ENCODE measurements at regions not wholly inside any gene's neighbourhood (a gene's known extent, or its start where the extent isn't known, plus 50 kb on each side); places are given as distances from the start of the nearest gene placed in this dataset.

DNA sequence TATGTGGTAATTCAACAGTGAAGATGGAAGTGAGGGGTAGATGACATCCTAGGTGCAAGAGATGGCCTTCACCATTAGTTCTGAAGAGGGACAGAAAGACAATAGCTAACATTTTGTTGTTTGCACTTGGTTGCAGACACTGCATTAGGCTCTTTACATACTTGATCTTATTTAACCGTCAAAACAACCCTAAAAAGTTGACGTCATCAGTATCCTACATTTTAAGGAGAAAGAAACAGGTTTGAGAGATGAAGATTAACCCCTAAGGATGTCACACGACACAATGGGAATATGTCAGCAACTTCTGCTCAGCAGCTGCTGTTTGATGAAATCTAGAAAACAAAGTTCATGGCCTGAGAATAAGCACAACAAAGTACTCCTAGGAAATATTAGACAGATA lies 72.6 kb upstream of the MC3R start:
- Mint-ChIP-seq H3K9me3 (peaks cover 75% of the 10 kb centered on the region), H3K4me3 (no peak overlapping the region), H3K36me3 (peaks cover 7% of the 10 kb centered on the region), H3K4me1 (no peaks in the 10 kb centered on the region), H3K27me3 (ENCODE audit: low read depth) (no peaks in the 10 kb centered on the region), H3K27ac (no peak overlapping the region)
- DNase-seq (ENCODE audit: low spot score in 2 of 2, unreplicated experiment in 2 of 2): no peak
- TF ChIP-seq, protein P1, sequence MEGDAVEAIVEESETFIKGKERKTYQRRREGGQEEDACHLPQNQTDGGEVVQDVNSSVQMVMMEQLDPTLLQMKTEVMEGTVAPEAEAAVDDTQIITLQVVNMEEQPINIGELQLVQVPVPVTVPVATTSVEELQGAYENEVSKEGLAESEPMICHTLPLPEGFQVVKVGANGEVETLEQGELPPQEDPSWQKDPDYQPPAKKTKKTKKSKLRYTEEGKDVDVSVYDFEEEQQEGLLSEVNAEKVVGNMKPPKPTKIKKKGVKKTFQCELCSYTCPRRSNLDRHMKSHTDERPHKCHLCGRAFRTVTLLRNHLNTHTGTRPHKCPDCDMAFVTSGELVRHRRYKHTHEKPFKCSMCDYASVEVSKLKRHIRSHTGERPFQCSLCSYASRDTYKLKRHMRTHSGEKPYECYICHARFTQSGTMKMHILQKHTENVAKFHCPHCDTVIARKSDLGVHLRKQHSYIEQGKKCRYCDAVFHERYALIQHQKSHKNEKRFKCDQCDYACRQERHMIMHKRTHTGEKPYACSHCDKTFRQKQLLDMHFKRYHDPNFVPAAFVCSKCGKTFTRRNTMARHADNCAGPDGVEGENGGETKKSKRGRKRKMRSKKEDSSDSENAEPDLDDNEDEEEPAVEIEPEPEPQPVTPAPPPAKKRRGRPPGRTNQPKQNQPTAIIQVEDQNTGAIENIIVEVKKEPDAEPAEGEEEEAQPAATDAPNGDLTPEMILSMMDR (IDR thresholded peaks at IDR 0.05; ENCODE audit: unreplicated experiment): no peak

DNA sequence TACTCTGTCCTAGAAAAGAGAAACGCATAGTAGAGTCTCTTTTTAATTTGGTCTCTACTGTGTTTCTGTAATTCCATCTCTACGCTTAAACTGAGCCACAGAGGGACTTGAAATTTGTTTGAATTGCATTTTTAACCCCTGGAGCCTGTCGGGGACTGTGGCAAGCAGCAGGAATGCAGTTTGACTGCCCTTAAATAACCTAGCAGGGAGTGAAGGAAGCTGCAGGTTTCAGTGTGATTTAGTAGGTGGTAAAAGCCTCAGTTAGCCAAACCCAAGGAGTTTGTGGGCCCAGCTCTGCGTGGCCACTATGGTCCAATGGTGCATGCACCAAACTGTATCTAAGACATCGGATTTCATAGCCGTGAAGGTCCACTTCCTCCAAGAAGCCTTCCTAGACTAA lies 70.3 kb upstream of the MC3R start:
- Mint-ChIP-seq H3K4me3 (no peak overlapping the region), H3K36me3 (peaks cover 5% of the 10 kb centered on the region), H3K27me3 (ENCODE audit: low read depth) (no peaks in the 10 kb centered on the region), H3K9me3 (peaks cover 80% of the 10 kb centered on the region), H3K27ac (no peak overlapping the region), H3K4me1 (no peaks in the 10 kb centered on the region)
- TF ChIP-seq, protein P1 (IDR thresholded peaks at IDR 0.05; ENCODE audit: unreplicated experiment): no peak
- DNase-seq (ENCODE audit: low spot score in 2 of 2, unreplicated experiment in 2 of 2): no peak

DNA sequence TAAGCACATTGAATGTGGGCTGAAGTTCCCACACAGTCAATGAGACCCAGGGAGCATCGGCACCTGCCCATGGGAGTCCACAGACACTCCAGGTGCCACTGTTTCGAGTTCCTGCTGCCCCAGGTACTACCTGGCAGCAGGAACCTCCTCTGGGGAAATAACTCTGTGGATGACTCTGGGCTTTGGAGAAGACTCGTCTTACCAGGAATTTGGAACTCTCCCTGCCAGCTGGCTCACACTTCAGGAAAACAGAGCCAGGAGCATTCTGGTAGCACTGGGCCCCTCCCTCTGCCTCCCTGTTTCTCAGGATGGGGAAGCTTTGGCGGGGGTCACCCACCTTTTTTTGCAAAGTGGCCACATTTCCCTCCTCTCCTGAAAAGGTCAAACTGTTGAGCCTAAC lies 69.5 kb upstream of the MC3R start:
- DNase-seq (ENCODE audit: low spot score in 2 of 2, unreplicated experiment in 2 of 2): no peak
- Mint-ChIP-seq H3K27me3 (ENCODE audit: low read depth) (no peaks in the 10 kb centered on the region), H3K36me3 (peaks cover 5% of the 10 kb centered on the region), H3K9me3 (peaks cover 78% of the 10 kb centered on the region), H3K4me3 (no peak overlapping the region), H3K4me1 (no peaks in the 10 kb centered on the region), H3K27ac (no peak overlapping the region)
- TF ChIP-seq, protein P1 (IDR thresholded peaks at IDR 0.05; ENCODE audit: unreplicated experiment): no peak

DNA sequence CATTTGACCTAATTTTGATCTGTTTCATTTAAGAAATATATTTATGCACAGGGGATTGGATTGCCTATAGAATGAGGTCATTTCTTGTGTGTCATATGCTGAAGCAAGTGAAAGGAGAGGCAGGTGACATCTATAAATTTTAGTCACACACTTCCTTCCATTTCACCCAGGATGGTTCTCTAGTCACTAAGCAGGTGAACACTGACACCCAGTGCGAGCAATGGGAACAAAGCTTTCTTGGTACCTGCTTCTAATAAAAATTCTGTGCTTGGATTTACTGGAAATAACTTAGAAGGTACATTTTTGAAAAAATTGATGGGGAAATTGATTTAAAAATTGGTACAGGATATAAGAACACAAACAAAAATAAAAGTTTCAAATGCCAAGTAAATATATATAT lies 66.9 kb upstream of the MC3R start:
- no peak overlapping the region for H3K27ac Mint-ChIP-seq
- no peak overlapping the region for H3K4me3 Mint-ChIP-seq
- TF ChIP-seq, protein P1 (IDR thresholded peaks at IDR 0.05; ENCODE audit: unreplicated experiment): no peak
- H3K9me3 Mint-ChIP-seq: peaks cover 73% of the 10 kb centered on the region
- DNase-seq (ENCODE audit: low spot score in 2 of 2, unreplicated experiment in 2 of 2): no peak
- peaks cover 5% of the 10 kb centered on the region for H3K36me3 Mint-ChIP-seq
- H3K27me3 Mint-ChIP-seq (ENCODE audit: low read depth): no peaks in the 10 kb centered on the region
- no peaks in the 10 kb centered on the region for H3K4me1 Mint-ChIP-seq

DNA sequence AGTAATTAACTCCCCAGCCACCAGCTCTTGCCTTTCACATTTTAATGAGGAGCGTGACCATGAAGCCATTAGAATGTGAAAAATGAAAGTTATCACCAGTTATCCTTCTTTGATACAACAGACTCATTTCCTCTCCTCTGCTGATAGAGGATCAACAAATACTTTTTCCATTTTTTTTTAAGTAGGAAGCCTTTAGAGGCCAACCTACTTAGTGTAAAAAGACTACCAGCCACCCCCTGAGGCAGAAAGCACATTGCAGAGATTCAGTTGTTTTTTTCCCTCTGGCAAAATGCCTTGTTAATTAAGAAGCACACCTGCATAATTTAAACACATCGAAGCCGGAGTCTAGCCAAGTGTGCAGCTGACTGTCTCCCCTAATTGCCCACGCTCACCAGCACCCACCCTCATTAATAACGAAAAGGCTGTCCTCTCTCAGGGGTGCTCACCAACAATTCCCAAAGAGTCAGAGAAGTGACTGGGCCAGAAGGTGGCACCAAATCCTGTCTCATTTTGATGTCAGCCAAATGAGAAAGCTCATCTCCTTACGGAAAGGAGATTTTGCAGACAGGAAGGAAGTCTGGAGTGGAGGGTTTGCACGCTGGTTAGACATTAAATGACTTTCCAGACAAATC lies 60.9 kb upstream of the MC3R start:
- DNase-seq (ENCODE audit: low spot score in 2 of 2, unreplicated experiment in 2 of 2): no peak
- H3K27me3 Mint-ChIP-seq (ENCODE audit: low read depth): no peaks in the 10 kb centered on the region

More for the DNA sequence above, 60.9 kb upstream of the MC3R start:
- H3K27ac Mint-ChIP-seq: no peak overlapping the region
- peaks cover 71% of the 10 kb centered on the region for H3K9me3 Mint-ChIP-seq
- peaks cover 2% of the 10 kb centered on the region for H3K36me3 Mint-ChIP-seq
- no peaks in the 10 kb centered on the region for H3K4me1 Mint-ChIP-seq
- no peak overlapping the region for H3K4me3 Mint-ChIP-seq
- TF ChIP-seq, protein P1 (IDR thresholded peaks at IDR 0.05; ENCODE audit: unreplicated experiment): no peak
